HG03469 (cell line): ENCODE measurements at regions not wholly inside any gene's neighbourhood (a gene's known extent, or its start where the extent isn't known, plus 50 kb on each side); places are given as distances from the start of the nearest gene placed in this dataset.

Experiments
- ATAC-seq: cut with Tn5 transposase; IDR thresholded peaks from one replicate; pipeline ENCODE4 v1.9.1; 2021; ENCODE audit warnings: mild to moderate bottlenecking, moderate library complexity, moderate number of reproducible peaks; ENCODE audit not compliant: unreplicated experiment

GRCh38 chr9:28779243-28779642 lies 1206.0 kb upstream of the C9orf72 start:
- ATAC-seq = no peak

- no peak for ATAC-seq
Observed at GRCh38 chr9:28781481-28781880, 1208.2 kb upstream of the C9orf72 start.

DNA sequence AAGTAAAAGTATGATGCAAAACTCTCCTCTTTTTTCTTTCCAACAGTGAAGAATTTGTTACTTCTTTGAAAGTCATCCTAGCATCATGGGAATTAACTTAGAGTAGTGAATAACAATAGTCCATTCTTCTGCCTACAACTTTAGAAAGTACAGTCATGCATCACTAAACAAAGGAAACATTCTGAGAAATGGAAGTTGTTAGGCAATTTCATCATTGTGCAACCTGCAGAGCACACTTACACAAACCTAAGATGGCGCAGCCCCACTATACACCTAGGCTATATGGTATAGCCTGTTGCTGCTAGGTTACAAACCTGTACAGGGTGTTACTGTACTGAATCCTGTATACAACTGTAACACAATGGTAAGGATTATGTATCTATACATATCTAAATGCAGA lies 1209.3 kb upstream of the C9orf72 start:
- ATAC-seq = no peak

DNA sequence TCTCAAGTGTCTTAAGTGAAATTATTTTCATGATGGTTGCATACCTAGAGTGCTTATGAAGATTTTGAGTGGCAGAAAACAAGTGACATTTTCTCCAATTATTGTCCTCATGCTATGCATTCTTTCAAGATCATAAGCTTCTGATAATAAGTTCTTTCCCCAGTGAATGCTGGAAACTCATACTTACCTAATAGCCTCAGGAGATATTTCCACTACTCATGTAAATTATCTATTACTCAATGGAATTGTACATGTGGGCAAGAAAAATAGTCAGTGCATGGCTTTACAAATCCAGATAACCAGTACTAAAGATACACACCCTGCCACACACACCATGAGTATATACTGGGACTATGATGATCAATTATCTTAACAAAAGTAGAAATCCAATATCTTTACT lies 1219.4 kb upstream of the C9orf72 start:
- no peak for ATAC-seq

- ATAC-seq = no peak
Observed at GRCh38 chr9:28799876-28800275, 1226.6 kb upstream of the C9orf72 start.

DNA sequence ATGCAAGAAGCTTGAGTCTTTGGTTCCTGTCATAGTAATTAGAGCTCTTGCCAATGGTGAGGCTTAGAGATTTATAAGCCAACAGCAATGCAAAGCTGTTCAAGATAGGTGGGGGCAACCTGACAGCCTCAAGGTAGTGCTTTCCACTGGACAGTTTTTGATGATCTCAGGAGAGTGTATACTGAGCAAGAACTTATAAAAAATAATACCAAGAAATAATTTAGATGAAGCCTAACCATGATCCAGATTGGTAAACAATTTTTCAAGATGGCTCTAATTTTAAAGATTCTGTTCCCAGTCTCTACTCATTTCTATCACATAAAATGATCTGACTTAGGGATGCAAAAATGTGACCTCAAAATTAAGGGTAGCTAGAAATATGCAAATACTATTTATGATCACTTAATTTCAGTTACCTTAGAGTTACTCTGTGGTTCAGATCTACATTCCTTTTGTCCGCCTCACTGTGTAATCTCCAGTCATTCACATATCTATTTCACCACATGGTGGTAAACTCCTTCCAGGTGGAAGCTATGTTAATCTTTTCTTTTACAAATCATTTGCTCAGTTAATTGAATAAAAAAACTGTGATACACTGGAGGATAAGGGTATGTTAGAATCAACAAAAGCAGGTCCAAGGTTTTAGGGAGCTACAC lies 1228.0 kb upstream of the C9orf72 start:
- no peak for ATAC-seq

DNA sequence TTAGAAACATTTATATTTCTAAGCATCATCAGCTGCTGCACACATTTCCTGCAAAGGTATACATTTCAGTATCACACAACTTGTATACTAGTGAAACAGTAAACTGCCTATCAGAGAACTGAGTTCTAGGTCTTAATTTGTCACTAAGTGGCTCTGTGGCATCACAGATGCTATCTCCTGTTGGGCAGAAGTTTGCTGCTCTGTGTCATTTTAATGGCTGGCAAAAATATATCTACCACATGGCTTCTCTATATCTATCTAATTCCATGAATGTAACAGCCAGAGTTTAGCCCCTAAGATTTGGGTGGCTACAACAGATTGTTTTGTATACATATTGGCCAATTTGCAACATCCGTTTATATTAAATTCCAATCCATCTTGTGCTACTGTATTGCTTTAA lies 1231.9 kb upstream of the C9orf72 start:
- ATAC-seq = no peak

GRCh38 chr9:28808042-28808441 lies 1234.8 kb upstream of the C9orf72 start:
- no peak for ATAC-seq

GRCh38 chr9:28810388-28811075 lies 1237.3 kb upstream of the C9orf72 start:
- no peak for ATAC-seq

DNA sequence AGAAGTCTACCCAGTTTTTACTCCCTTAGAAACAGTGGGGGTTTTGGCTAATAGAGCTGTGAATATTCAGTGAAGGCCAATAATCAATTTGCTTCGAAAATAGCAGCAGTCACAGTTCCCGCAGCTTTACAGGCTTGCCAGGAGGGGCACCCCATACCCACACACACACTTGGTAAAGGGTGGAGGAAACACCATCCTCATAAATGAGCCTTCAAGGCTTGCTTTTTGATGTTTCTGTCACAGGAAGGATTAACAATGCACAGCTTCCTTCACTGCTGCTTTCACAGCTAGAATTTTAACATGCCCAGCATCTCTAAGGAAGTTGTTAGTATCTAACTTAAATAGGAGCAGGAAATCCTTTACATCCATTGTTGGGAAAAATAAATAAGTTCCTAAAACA lies 1247.5 kb upstream of the C9orf72 start:
- no peak for ATAC-seq

DNA sequence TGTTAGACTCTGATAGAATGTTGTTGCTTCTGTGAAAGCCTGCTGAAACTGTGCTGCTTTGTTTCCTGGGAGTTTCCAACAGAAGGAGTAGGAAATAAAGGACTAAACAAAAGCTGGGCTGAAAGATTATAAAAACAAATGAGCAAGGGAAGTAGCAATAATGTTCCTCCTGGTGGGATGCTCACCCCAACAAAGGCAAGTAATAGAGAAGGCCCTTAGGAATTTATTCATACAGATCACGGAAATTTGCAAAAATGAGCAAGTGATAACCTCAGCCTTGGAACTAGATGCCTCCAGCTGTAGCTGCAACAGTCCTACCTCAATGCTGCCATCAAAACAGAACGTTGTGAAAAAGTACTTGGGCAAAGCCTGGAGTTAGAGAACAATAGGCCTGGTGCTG lies 1248.0 kb upstream of the C9orf72 start:
- ATAC-seq = no peak

DNA sequence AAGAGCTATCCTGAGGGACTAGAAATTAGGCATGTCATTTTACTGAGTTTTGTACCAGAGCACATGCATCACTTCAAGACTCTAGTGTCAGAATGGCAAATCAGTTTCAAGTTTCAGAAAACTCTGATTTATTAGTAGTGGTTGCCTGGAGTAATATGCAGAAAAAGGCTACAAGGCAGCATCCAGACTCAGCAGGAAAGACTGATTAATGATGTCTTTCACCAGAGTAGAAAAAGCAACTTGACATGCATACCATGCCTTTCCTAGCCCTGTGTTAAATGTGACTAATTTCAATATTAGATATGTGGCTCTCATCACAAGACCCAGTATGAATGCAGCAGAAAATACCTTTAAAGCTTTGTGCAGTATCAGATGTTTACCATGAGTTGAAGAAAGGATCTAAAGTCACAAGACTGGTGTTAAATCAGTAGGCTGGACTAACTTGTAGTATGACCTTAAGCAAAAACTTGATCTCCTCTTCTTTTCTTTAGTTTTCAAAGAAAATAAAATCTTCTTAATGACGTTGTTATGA lies 1251.2 kb upstream of the C9orf72 start:
- no peak for ATAC-seq

- ATAC-seq = no peak
Observed at GRCh38 chr9:28832168-28832770, 1259.0 kb upstream of the C9orf72 start.

DNA sequence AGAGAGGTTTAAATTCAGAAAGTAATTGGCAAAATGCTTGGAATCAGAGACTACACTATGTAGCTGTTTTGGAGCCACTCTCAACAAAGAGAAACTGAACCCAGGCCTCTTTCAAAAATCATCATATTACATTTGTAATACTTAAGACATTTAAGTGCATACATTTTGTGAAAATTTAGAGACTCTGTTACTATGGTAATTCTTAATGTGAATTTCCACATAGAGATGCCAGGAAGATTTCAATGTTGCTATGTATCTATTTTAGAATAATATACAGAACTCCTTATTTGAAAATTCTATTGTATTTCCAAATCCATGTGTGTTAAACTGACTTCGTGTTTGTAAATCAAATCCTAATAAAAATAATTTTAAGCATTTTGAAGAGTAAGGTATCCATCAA lies 1260.9 kb upstream of the C9orf72 start:
- ATAC-seq = no peak

GRCh38 chr9:28839778-28840430 lies 1266.6 kb upstream of the C9orf72 start:
- no peak for ATAC-seq

- no peak for ATAC-seq
Observed at GRCh38 chr9:28841775-28842174, 1268.5 kb upstream of the C9orf72 start.

- no peak for ATAC-seq
Observed at GRCh38 chr9:28847331-28847730, 1274.0 kb upstream of the C9orf72 start.

DNA sequence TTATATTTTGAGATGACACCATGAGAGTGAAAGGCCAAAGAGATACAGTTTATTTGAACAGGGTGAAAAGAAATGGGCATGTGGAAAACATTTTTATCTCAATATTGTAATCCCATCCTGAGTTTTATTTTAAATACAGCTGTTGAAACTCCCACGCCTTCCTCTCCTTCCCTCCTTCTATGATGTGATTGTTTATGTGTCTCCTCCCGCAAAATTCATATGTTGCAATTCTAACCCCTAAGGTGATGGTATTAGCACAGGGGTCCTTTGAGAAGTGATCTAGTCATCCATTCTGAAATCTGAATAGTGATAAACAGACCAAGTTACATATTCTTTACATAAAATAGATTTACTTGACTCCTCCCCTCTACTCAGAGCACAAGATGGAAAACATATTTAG lies 1275.4 kb upstream of the C9orf72 start:
- no peak for ATAC-seq

DNA sequence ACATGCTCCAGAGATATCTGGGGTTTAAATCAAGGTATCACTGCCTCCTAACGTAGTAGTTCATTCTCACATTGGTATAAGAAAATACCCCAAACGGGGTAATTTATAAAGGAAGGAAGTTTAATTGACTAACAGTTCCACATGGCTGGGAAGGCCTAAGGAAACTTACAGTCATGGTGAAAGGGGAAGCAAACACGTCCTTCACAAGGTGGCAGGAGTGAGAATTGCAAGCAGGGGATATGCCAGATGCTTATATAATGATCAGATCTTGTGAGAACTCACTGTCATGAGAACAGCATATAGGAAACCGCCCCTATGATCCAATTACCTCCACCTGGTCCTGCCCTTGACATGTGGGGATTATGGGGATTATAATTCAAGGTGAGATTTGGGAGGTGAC lies 1280.2 kb upstream of the C9orf72 start:
- ATAC-seq = no peak

DNA sequence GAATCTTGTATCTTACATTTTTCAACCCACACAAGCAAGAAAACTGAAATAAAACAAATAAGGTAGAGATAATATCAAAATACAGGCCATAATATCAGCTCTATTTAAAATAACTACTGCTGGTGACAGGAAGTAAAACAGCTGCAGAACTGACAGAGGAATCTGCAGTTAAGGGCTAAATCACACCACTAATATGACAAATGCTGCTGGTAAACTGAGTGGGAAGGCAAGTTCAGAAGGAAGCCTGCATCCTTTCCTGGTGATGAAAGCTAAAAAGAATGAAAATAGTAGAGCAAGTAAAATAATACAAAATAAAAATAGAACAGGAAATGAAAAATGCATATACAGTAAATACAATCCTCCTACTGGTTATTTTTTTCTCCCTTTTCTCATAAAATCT lies 1293.7 kb upstream of the C9orf72 start:
- ATAC-seq = no peak

DNA sequence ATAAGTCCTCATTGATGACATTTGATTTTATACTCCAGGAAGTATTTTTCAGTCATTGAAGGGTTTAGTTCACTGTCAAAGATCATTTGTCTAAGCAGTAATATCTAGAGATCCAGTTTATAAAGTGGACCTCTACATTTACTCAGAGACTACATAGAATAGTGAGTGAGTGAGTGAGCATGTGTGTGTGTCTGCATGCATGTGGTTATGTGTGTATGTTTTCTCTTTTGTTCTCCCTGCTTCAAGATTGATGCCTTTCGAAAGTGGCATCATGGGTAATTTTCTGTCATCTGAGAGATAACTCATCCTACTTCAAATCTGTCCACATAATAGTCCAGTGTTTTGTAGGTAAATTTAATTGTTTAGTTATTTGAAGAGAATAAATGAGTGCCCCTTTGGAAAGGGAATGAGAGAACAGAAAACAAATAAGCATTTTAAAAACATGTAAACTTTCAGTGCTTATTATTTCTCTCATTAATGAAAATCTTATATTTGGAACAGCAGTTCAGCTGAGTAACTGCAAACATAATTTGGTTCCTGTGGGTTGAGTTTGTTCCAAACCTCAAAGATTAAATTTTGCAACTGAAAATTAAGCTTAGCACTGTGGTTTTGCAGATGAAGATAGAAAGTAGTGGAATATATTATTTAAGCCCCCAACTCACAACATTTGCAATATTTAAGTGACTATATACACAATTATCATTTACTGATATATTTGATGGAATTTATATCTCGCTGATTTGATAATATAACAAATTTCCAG lies 1295.1 kb upstream of the C9orf72 start:
- ATAC-seq = no peak
